Breast epithelium (tissue), 3 donors: ENCODE measurements at regions not wholly inside any gene's neighbourhood (a gene's known extent, or its start where the extent isn't known, plus 50 kb on each side); places are given as distances from the start of the nearest gene placed in this dataset.

ENCODE experiments used
- POLR2A ChIP-seq: fragments of 450-650 bp; IDR thresholded peaks from one replicate; pipeline ENCODE4 v1.6.1; 2016; ENCODE audit warnings: antibody characterized with exemption, mild to moderate bottlenecking, moderate library complexity
- POLR2AphosphoS5 ChIP-seq, 3 donors: sonication (generic); formaldehyde crosslinking; IDR thresholded peaks; one replicate each; pipeline ENCODE4 v1.6.1; 2017; ENCODE audit warnings: antibody characterized with exemption in 3 of 3
- TF ChIP-seq, protein P1 (sequence below), 3 donors: fragments of 450-650 bp; IDR thresholded peaks; one replicate each; pipeline ENCODE4 v1.5.1; 2016 to 2017; ENCODE audit warnings: antibody characterized with exemption in 3 of 3, mild to moderate bottlenecking in 3 of 3, moderate library complexity in 3 of 3

DNA sequence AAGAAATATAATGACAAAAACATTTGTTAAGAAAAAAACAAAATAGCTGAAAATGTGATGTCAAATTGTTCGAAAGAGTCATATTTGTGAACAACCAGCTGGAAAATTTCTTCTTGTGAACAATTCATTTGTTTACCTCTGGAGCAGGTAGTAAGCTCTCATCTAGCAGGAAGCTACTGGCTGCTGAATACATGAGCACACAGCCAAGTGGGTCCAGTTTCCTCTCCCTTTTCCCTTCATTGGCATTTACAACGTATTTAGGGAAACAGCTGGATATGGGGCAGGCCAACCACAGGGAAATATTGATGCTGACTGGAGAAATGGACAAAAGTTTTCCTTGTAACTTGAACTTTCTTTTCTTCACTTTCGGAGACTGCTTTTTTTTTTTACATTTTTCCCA, 1354.7 kb upstream of the EPHA6 start:
- TF ChIP-seq, protein P1, sequence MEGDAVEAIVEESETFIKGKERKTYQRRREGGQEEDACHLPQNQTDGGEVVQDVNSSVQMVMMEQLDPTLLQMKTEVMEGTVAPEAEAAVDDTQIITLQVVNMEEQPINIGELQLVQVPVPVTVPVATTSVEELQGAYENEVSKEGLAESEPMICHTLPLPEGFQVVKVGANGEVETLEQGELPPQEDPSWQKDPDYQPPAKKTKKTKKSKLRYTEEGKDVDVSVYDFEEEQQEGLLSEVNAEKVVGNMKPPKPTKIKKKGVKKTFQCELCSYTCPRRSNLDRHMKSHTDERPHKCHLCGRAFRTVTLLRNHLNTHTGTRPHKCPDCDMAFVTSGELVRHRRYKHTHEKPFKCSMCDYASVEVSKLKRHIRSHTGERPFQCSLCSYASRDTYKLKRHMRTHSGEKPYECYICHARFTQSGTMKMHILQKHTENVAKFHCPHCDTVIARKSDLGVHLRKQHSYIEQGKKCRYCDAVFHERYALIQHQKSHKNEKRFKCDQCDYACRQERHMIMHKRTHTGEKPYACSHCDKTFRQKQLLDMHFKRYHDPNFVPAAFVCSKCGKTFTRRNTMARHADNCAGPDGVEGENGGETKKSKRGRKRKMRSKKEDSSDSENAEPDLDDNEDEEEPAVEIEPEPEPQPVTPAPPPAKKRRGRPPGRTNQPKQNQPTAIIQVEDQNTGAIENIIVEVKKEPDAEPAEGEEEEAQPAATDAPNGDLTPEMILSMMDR (IDR thresholded peaks at IDR 0.05): no peak
- TF ChIP-seq POLR2A (no peak), POLR2AphosphoS5 (IDR thresholded peaks at IDR 0.05) (no peak)
